Thyroid gland (tissue), 4 donors: ENCODE measurements at regions not wholly inside any gene's neighbourhood (a gene's known extent, or its start where the extent isn't known, plus 50 kb on each side); places are given as distances from the start of the nearest gene placed in this dataset.

Experiments used
- DNase-seq, 2 donors: peaks; one replicate each; pipeline ENCODE4 v3.0.0-alpha.2; 2019
- H3K27ac ChIP-seq, 3 donors: fragments of 200-600 bp; sonication (generic); 1 replicate in 2 of 3; 2 replicates in 1 of 3; pipeline ENCODE4 v1.5.1; 2016 to 2019; ENCODE audit warnings: mild to moderate bottlenecking in 1 of 3, moderate library complexity in 1 of 3
- H3K27me3 ChIP-seq: fragments of 200-600 bp; sonication (generic); one replicate; pipeline ENCODE4 v1.5.1; 2019
- H3K36me3 ChIP-seq, 2 donors: fragments of 200-600 bp; sonication (generic); one replicate each; pipeline ENCODE4 v1.5.1; 2016 to 2019
- H3K4me1 ChIP-seq, 2 donors: fragments of 200-600 bp; sonication (generic); one replicate each; pipeline ENCODE4 v1.5.1; 2017 to 2019
- H3K4me3 ChIP-seq, 3 donors: fragments of 200-600 bp; sonication (generic); replicated peaks in 1 of 3; 1 replicate in 2 of 3; 2 replicates in 1 of 3; pipeline ENCODE4 v1.5.1; 2016; ENCODE audit warnings: mild to moderate bottlenecking in 1 of 3
- H3K9me3 ChIP-seq: fragments of 200-600 bp; sonication (generic); one replicate; pipeline ENCODE4 v1.5.1; 2017
- POLR2A ChIP-seq, 2 donors: fragments of 450-650 bp; IDR thresholded peaks; one replicate each; pipeline ENCODE4 v1.6.1; 2017; ENCODE audit warnings: antibody characterized with exemption in 2 of 2, mild to moderate bottlenecking in 2 of 2, moderate library complexity in 1 of 2
- WGBS, 2 donors: methylation state at CpG; one replicate each; pipeline ENCODE4 v1.1.5; 2017; 5-methylcytosine and 5-hydroxymethylcytosine counted together
- intact Hi-C: fragments of 100-400 bp; cut with DNase I; formaldehyde crosslinking; loops from one replicate; pipeline ENCODE4 v1.15.1; 2023
- TF ChIP-seq, protein P1 (sequence below), 6 experiments: fragments of 200-600 bp in 3 of 6; fragments of 450-650 bp in 3 of 6; sonication (generic) in 3 of 6; IDR thresholded peaks; one replicate each; pipeline ENCODE4 v1.5.1; 2016 to 2019; ENCODE audit warnings: antibody characterized with exemption in 6 of 6, mild to moderate bottlenecking in 2 of 6, inconsistent platforms in 1 of 6, moderate library complexity in 1 of 6

DNA sequence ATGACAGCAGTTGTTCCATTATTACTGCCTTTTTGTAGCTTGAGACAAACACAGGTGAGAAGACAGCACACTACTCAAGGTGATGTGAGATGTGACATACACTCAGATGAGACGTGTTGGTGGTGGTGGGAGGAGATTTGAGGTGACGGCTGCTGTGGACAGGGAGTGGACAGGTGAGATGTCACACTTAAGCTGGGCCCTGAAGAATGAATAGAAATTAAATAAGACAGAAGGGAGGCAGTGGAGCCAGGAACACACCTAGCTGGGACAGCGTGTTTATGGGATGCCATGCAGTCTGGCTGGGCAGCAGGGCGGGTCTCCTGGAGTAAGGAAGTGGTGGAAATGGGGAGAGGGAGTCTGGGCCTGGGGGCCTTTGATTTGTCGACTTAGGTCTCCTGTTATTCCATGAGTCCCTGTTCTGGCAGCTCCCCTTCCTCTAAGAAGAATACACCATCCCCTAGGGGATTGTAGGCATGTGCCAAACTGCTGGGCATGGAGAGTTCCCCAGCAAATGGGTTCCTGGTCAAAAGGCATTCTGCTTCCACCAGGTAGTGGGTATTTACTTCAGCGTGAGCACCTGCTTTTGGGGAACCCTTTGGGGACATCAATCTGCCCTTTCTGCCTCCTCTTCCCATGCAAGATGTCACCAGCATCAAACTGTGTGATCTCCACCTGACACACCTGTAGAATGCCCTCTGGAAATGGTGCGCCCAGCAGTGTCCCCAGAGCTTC lies 71.2 kb upstream of the ESRRB start:
- no peak overlapping the region for H3K4me3 ChIP-seq
- H3K27me3 ChIP-seq: no peaks in the 10 kb centered on the region
- intact Hi-C loops: no loop called here
- H3K36me3 ChIP-seq: no peaks in the 10 kb centered on the region
- no peak overlapping the region for H3K27ac ChIP-seq
- TF ChIP-seq, protein P1, sequence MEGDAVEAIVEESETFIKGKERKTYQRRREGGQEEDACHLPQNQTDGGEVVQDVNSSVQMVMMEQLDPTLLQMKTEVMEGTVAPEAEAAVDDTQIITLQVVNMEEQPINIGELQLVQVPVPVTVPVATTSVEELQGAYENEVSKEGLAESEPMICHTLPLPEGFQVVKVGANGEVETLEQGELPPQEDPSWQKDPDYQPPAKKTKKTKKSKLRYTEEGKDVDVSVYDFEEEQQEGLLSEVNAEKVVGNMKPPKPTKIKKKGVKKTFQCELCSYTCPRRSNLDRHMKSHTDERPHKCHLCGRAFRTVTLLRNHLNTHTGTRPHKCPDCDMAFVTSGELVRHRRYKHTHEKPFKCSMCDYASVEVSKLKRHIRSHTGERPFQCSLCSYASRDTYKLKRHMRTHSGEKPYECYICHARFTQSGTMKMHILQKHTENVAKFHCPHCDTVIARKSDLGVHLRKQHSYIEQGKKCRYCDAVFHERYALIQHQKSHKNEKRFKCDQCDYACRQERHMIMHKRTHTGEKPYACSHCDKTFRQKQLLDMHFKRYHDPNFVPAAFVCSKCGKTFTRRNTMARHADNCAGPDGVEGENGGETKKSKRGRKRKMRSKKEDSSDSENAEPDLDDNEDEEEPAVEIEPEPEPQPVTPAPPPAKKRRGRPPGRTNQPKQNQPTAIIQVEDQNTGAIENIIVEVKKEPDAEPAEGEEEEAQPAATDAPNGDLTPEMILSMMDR (IDR thresholded peaks at IDR 0.05): no peak
- TF ChIP-seq POLR2A (IDR thresholded peaks at IDR 0.05): no peak
- DNase-seq: no peak
- WGBS, 2 donors: 85 to 91% methylated on average over 6 to 7 of the region's 7 CpGs
- H3K4me1 ChIP-seq: no peaks in the 10 kb centered on the region
- H3K9me3 ChIP-seq: no peaks in the 10 kb centered on the region

DNA sequence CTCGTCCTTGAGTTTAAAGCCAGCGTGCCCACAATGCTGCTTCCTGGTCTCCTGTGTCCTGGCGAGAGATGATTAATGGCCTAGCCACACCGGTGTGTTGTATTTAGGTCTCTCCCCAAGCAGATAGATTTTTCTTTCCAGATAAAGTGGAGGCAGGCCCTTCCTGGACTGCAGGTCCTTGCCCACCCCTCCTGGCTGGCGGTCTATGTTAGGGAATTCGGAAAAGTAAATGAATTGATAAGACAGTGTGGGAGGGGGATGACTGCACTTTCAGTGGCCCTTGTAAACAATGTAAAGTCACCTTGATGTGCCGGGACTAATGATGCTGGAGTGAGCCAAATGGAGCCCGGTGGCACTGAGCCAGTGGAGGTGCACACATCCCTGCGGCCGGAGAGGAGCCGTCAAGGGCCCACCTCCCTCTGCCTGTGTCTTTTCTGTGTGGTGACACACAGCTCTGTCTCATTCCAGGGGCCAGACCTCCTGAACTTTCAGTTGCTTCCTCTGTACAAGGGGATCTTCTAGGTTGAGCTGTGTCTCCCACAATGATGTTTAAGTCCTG lies 70.6 kb upstream of the ESRRB start:
- H3K9me3 ChIP-seq: no peaks in the 10 kb centered on the region
- intact Hi-C loops: no loop called here
- DNase-seq: no peak
- H3K4me1 ChIP-seq: no peaks in the 10 kb centered on the region
- H3K27me3 ChIP-seq: no peaks in the 10 kb centered on the region
- H3K36me3 ChIP-seq: no peaks in the 10 kb centered on the region
- no peak overlapping the region for H3K27ac ChIP-seq
- TF ChIP-seq POLR2A (IDR thresholded peaks at IDR 0.05): no peak
- TF ChIP-seq, protein P1 (IDR thresholded peaks at IDR 0.05): no peak
- H3K4me3 ChIP-seq: no peak overlapping the region
- 70 to 75% methylated on average over 8 to 10 of the region's 11 CpGs for WGBS, 2 donors

DNA sequence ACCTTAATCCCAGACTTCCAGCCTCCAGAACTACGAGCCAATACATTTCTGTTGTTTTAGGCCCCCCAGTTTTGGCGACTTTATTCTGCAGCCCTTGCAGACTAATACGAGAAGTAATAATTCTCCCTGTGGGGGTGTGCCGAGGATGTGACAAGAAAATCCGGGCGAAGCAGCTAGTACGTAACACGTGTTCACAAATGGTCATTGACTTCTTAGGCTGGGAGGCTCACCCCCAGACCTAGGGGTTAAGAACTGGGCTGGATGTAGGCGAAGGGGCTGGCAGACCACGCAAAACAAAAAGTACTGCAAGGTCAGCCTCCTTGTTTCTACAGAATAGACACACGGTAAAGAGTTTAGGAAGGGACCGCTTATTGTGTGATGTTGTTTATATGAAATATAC lies 69.8 kb upstream of the ESRRB start:
- Histone ChIP-seq H3K4me1 (no peaks in the 10 kb centered on the region), H3K9me3 (no peaks in the 10 kb centered on the region), H3K27me3 (peaks cover under 1% of the 10 kb centered on the region), H3K27ac (no peak overlapping the region), H3K36me3 (no peaks in the 10 kb centered on the region), H3K4me3 (no peak overlapping the region)
- DNase-seq: no peak
- WGBS, 2 donors: 88 to 91% methylated on average over 12 of the region's 12 CpGs
- TF ChIP-seq, protein P1 (IDR thresholded peaks at IDR 0.05): no peak
- TF ChIP-seq POLR2A (IDR thresholded peaks at IDR 0.05): no peak
- intact Hi-C loops: no loop called here

DNA sequence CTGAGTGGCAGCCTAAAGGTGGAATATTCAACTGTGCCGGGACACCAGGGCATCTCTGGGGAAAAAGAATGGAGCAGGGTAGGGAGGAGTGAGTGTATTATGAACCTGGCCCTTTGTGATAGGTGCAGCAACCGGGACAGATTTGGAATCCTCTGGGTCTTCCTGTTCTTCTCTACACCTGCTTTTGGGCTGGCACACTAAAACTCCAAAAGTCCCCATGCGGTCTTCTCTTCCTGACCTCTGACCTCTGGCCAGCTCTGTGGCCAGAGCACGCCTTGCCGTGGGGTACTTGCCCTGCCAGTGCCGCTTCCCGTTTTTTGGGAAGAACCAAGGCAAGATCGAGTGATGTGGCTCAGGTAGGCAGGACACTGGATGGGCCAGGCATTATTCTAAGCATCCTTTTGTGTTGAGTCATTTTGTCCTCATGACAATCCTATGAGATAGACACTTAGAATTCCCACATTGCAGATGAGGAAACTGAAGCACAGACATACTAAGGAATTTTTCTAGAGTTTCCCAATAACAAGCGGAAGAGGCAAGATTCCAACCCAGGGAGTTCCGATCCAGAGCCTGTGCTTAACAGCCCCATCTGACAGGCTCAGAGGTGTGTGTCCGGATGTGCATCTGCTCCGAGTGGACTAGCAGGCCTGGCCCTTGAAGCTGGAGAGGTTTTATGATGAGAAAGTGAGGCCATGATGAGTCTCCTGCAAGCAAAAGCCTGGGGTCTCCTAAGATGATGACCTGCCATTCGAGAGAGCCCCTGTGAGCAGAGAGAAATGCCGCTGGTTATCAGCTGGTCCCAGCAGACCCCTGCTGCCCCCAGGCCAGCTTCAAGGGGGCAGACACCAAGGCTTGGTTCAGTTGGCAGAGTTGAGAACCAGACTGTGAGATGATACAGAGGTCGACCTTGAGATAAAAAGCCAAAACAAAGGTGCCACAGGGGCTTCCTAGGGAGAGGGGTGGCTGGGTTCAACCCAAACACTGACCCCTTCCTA lies 67.9 kb upstream of the ESRRB start:
- no peak overlapping the region for H3K27ac ChIP-seq
- DNase-seq: no peak
- H3K4me3 ChIP-seq: no peak overlapping the region
- H3K27me3 ChIP-seq: peaks cover 4% of the 10 kb centered on the region
- intact Hi-C loops: no loop called here
- no peaks in the 10 kb centered on the region for H3K9me3 ChIP-seq
- no peaks in the 10 kb centered on the region for H3K4me1 ChIP-seq
- TF ChIP-seq POLR2A (IDR thresholded peaks at IDR 0.05): no peak
- TF ChIP-seq, protein P1 (IDR thresholded peaks at IDR 0.05): no peak
- H3K36me3 ChIP-seq: no peaks in the 10 kb centered on the region
- WGBS, 2 donors: 92 to 93% methylated on average over 15 of the region's 15 CpGs
